ENCODE measurements at regions not wholly inside any gene's neighbourhood (a gene's known extent, or its start where the extent isn't known, plus 50 kb on each side); places are given as distances from the start of the nearest gene placed in this dataset.

DNA sequence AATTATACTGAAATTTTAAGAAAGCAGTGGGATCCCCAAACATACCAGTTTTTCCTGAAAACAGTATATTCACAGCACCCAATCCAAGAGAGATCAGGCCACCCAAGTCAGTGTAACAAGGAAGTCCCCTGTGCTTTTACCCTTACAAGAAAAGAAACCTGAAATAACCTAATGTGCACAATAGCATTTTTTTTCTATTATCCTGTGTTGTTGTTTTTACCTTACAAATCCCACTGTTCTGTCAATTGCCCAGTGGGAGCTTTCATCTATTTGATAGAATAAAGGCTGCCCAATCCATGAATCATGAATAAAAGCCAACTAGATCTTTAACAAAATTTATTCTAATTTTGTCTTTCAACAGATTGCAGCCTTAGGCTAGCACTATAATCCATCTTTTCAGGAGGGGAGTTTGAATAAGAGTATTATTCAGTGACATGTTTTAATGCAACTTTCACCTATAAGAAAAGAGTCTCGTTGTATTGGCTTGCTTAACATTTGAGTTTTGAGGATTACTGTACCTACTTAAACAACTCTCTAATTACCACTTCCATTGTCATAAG lies 457.4 kb downstream of the TRHDE start:
- TF ChIP-seq, protein P1, sequence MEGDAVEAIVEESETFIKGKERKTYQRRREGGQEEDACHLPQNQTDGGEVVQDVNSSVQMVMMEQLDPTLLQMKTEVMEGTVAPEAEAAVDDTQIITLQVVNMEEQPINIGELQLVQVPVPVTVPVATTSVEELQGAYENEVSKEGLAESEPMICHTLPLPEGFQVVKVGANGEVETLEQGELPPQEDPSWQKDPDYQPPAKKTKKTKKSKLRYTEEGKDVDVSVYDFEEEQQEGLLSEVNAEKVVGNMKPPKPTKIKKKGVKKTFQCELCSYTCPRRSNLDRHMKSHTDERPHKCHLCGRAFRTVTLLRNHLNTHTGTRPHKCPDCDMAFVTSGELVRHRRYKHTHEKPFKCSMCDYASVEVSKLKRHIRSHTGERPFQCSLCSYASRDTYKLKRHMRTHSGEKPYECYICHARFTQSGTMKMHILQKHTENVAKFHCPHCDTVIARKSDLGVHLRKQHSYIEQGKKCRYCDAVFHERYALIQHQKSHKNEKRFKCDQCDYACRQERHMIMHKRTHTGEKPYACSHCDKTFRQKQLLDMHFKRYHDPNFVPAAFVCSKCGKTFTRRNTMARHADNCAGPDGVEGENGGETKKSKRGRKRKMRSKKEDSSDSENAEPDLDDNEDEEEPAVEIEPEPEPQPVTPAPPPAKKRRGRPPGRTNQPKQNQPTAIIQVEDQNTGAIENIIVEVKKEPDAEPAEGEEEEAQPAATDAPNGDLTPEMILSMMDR (IDR thresholded peaks at IDR 0.05; ENCODE audit: low read length), result no peak
- TF ChIP-seq EZH2 (optimal IDR thresholded peaks at IDR 0.05; ENCODE audit: low read depth, low read length), result no peak

Measured in MM.1S (cell line).